Cerebellar cortex (tissue), 1 donor: ENCODE measurements at regions not wholly inside any gene's neighbourhood (a gene's known extent, or its start where the extent isn't known, plus 50 kb on each side); places are given as distances from the start of the nearest gene placed in this dataset.
"Not testable (repeated sequence)": the region's sequence is repeated elsewhere in the genome, so short reads cannot be mapped to it uniquely, and the experiment has no call there.

Experiments used
- DNase-seq: peaks from one replicate; pipeline ENCODE4 v3.0.0-alpha.2; 2015; ENCODE audit warnings: low spot score

GRCh38 chr5:164204338-164204946 lies 699.0 kb downstream of the MAT2B start:
- no peak for DNase-seq

- DNase-seq: no peak
Observed at GRCh38 chr5:164206196-164206595, 700.8 kb downstream of the MAT2B start.

GRCh38 chr5:164207646-164208045 lies 702.2 kb downstream of the MAT2B start:
- DNase-seq: no peak

- DNase-seq: no peak
Observed at GRCh38 chr5:164210491-164210890, 705.1 kb downstream of the MAT2B start.

- DNase-seq: no peak
Observed at GRCh38 chr5:164214698-164215097, 709.3 kb downstream of the MAT2B start.

- DNase-seq: no peak
Observed at GRCh38 chr5:164217464-164217863, 712.0 kb downstream of the MAT2B start.

GRCh38 chr5:164220522-164220921 lies 715.1 kb downstream of the MAT2B start:
- no peak for DNase-seq

GRCh38 chr5:164224236-164224635 lies 718.8 kb downstream of the MAT2B start:
- DNase-seq: no peak

GRCh38 chr5:164224772-164225171 lies 719.4 kb downstream of the MAT2B start:
- no peak for DNase-seq

- DNase-seq: no peak
Observed at GRCh38 chr5:164230341-164230740, 724.9 kb downstream of the MAT2B start.

- no peak for DNase-seq
Observed at GRCh38 chr5:164233791-164234190, 728.4 kb downstream of the MAT2B start.

GRCh38 chr5:164234321-164234720 lies 728.9 kb downstream of the MAT2B start:
- no peak for DNase-seq

- no peak for DNase-seq
Observed at GRCh38 chr5:164235300-164235891, 730.0 kb downstream of the MAT2B start.

GRCh38 chr5:164237486-164237885 lies 732.1 kb downstream of the MAT2B start:
- DNase-seq: no peak

GRCh38 chr5:164251781-164252180 lies 746.4 kb downstream of the MAT2B start:
- not testable (repeated sequence) for DNase-seq

- DNase-seq: no peak
Observed at GRCh38 chr5:164253764-164254163, 748.3 kb downstream of the MAT2B start.

- no peak for DNase-seq
Observed at GRCh38 chr5:164255598-164256213, 750.3 kb downstream of the MAT2B start.

- no peak for DNase-seq
Observed at GRCh38 chr5:164256351-164256750, 750.9 kb downstream of the MAT2B start.

GRCh38 chr5:164256954-164257353 lies 751.5 kb downstream of the MAT2B start:
- DNase-seq: no peak

- no peak for DNase-seq
Observed at GRCh38 chr5:164265566-164265965, 760.1 kb downstream of the MAT2B start.

GRCh38 chr5:164266571-164266970 lies 761.2 kb downstream of the MAT2B start:
- DNase-seq: no peak

GRCh38 chr5:164277720-164278119 lies 772.3 kb downstream of the MAT2B start:
- no peak for DNase-seq

GRCh38 chr5:164289526-164289925 lies 784.1 kb downstream of the MAT2B start:
- no peak for DNase-seq

- DNase-seq: no peak
Observed at GRCh38 chr5:164296603-164297080, 791.2 kb downstream of the MAT2B start.
